Gastroesophageal sphincter (tissue), 3 donors: ENCODE measurements at regions not wholly inside any gene's neighbourhood (a gene's known extent, or its start where the extent isn't known, plus 50 kb on each side); places are given as distances from the start of the nearest gene placed in this dataset.

Source experiments
- POLR2A ChIP-seq, 2 donors: fragments of 450-650 bp; IDR thresholded peaks; one replicate each; pipeline ENCODE4 v1.6.1; 2017; ENCODE audit warnings: antibody characterized with exemption in 2 of 2, mild to moderate bottlenecking in 2 of 2, moderate library complexity in 1 of 2
- POLR2AphosphoS5 ChIP-seq: sonication (generic); formaldehyde crosslinking; IDR thresholded peaks from one replicate; pipeline ENCODE4 v1.6.1; 2017; ENCODE audit warnings: antibody characterized with exemption
- TF ChIP-seq, protein P1 (sequence below), 4 experiments: fragments of 200-600 bp in 2 of 4; fragments of 450-650 bp in 2 of 4; sonication (generic) in 1 of 4; IDR thresholded peaks; one replicate each; pipeline ENCODE4 v1.5.1; 2017 to 2019; ENCODE audit warnings: antibody characterized with exemption in 4 of 4, mild to moderate bottlenecking in 2 of 4, moderate library complexity in 2 of 4

- TF ChIP-seq, protein P1, sequence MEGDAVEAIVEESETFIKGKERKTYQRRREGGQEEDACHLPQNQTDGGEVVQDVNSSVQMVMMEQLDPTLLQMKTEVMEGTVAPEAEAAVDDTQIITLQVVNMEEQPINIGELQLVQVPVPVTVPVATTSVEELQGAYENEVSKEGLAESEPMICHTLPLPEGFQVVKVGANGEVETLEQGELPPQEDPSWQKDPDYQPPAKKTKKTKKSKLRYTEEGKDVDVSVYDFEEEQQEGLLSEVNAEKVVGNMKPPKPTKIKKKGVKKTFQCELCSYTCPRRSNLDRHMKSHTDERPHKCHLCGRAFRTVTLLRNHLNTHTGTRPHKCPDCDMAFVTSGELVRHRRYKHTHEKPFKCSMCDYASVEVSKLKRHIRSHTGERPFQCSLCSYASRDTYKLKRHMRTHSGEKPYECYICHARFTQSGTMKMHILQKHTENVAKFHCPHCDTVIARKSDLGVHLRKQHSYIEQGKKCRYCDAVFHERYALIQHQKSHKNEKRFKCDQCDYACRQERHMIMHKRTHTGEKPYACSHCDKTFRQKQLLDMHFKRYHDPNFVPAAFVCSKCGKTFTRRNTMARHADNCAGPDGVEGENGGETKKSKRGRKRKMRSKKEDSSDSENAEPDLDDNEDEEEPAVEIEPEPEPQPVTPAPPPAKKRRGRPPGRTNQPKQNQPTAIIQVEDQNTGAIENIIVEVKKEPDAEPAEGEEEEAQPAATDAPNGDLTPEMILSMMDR (IDR thresholded peaks at IDR 0.05): no peak
- no peak for TF ChIP-seq POLR2A (IDR thresholded peaks at IDR 0.05)
- TF ChIP-seq POLR2AphosphoS5: peak; percentile 95
These were observed 291.1 kb upstream of the ROPN1 start for GRCh38 chr3:124282751-124283651.
